VCaP (cell line): ENCODE measurements at regions not wholly inside any gene's neighbourhood (a gene's known extent, or its start where the extent isn't known, plus 50 kb on each side); places are given as distances from the start of the nearest gene placed in this dataset.

Experiments
- H3K27ac ChIP-seq: fragments of 450-650 bp; 2 replicates; pipeline ENCODE4 v1.5.1; 2017
- TF ChIP-seq, protein P1 (sequence below): fragments of 450-650 bp; conservative IDR thresholded peaks from 2 replicates; pipeline ENCODE4 v1.5.1; 2017; ENCODE audit warnings: mild to moderate bottlenecking, moderate library complexity

GRCh38 chr2:173590276-173590861, 235.7 kb downstream of the CDCA7 start:
- no peak overlapping the region for H3K27ac ChIP-seq
- TF ChIP-seq, protein P1, sequence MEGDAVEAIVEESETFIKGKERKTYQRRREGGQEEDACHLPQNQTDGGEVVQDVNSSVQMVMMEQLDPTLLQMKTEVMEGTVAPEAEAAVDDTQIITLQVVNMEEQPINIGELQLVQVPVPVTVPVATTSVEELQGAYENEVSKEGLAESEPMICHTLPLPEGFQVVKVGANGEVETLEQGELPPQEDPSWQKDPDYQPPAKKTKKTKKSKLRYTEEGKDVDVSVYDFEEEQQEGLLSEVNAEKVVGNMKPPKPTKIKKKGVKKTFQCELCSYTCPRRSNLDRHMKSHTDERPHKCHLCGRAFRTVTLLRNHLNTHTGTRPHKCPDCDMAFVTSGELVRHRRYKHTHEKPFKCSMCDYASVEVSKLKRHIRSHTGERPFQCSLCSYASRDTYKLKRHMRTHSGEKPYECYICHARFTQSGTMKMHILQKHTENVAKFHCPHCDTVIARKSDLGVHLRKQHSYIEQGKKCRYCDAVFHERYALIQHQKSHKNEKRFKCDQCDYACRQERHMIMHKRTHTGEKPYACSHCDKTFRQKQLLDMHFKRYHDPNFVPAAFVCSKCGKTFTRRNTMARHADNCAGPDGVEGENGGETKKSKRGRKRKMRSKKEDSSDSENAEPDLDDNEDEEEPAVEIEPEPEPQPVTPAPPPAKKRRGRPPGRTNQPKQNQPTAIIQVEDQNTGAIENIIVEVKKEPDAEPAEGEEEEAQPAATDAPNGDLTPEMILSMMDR = no peak

- TF ChIP-seq, protein P1 = no peak
- no peak overlapping the region for H3K27ac ChIP-seq
These were observed 238.4 kb downstream of the CDCA7 start for GRCh38 chr2:173593109-173593508.

DNA sequence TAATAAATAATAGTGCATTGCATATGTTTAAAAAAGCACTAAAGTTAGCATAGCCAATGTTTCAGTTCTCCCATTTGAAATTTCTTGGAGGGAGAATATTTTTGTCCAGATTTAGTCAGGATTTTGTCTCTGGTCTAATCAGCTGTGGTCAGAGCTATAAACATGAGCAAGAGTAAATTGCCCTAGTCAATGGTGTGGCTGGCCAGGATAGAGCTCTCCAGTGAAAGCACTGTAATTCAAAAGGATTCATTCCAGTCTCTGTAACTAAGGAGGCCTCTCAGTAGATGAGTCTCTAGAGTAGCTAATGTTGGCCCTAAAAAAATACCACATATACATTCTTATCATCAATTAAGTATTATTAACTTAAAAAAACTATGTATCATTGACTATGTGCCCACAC, 241.6 kb downstream of the CDCA7 start:
- no peak overlapping the region for H3K27ac ChIP-seq
- TF ChIP-seq, protein P1 = no peak

DNA sequence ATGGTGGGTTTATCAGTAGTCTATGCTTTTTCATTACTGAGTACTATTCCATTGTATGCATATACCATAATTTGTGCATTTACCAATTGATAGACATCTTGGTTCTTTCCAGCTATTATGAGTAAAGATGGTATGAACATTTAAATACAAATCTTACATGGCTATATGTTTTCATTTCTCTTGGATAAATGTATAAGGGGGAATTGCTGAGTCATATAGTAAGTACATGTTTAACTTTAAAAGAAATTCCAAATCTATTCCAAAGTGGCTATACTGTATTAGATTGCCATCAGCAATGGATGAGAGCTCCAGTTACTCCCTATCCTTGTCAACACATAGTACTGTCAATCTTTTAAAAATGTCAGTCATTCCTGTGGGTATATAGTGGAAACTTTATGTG, 243.9 kb downstream of the CDCA7 start:
- H3K27ac ChIP-seq = no peak overlapping the region
- TF ChIP-seq, protein P1 = no peak

GRCh38 chr2:173599821-173600359, 245.2 kb downstream of the CDCA7 start:
- no peak overlapping the region for H3K27ac ChIP-seq

GRCh38 chr2:173602153-173602795, 247.6 kb downstream of the CDCA7 start:
- H3K27ac ChIP-seq = no peak overlapping the region
- TF ChIP-seq, protein P1 = no peak

More at GRCh38 chr2:173599821-173600359, 245.2 kb downstream of the CDCA7 start:
- TF ChIP-seq, protein P1 = no peak

- no peak overlapping the region for H3K27ac ChIP-seq
- TF ChIP-seq, protein P1 = no peak
These were observed 251.3 kb downstream of the CDCA7 start for GRCh38 chr2:173605994-173606393.
